Adrenal gland (tissue), 9 donors: ENCODE measurements at regions not wholly inside any gene's neighbourhood (a gene's known extent, or its start where the extent isn't known, plus 50 kb on each side); places are given as distances from the start of the nearest gene placed in this dataset.

Source experiments
- DNase-seq, 7 donors: peaks; one replicate each; pipeline ENCODE4 v3.0.0-alpha.2; 2019 to 2020
- H3K27ac ChIP-seq, 5 donors: fragments of 200-600 bp; sonication (generic) in 4 of 5; 1 replicate in 3 of 5; 2 replicates in 2 of 5; pipeline versions ENCODE4 v1.5.1 to v1.8.0; 2016 to 2020; ENCODE audit warnings: mild to moderate bottlenecking in 1 of 5
- H3K27me3 ChIP-seq: fragments of 200-600 bp; 2 replicates; pipeline ENCODE4 v1.8.0; 2021
- H3K36me3 ChIP-seq, 2 donors: fragments of 200-600 bp; replicated peaks in 1 of 2; 1 replicate in 1 of 2; 2 replicates in 1 of 2; pipeline versions ENCODE4 v1.5.1 to v1.8.0; 2018 to 2022
- H3K4me1 ChIP-seq, 2 donors: fragments of 200-600 bp; replicated peaks in 1 of 2; 1 replicate in 1 of 2; 2 replicates in 1 of 2; pipeline versions ENCODE4 v1.5.1 to v1.8.0; 2018 to 2021
- H3K4me3 ChIP-seq, 4 donors: fragments of 200-600 bp; sonication (generic) in 3 of 4; one replicate each; pipeline ENCODE4 v1.5.1; 2016 to 2018
- H3K9me3 ChIP-seq, 3 donors: fragments of 200-600 bp; sonication (generic) in 1 of 3; replicated peaks in 1 of 3; 1 replicate in 2 of 3; 2 replicates in 1 of 3; pipeline versions ENCODE4 v1.5.1 to v1.8.0; 2016 to 2021
- CTCF ChIP-seq, 6 experiments: fragments of 450-650 bp in 4 of 6; fragments of 200-600 bp in 2 of 6; sonication (generic) in 1 of 6; IDR thresholded peaks; 1 replicate in 5 of 6; 2 replicates in 1 of 6; pipeline versions ENCODE4 v1.5.1 to v1.8.0; 2016 to 2021; ENCODE audit warnings: antibody characterized with exemption in 6 of 6, mild to moderate bottlenecking in 2 of 6, moderate library complexity in 1 of 6
- POLR2A ChIP-seq, 2 donors: fragments of 450-650 bp; IDR thresholded peaks; one replicate each; pipeline ENCODE4 v1.6.1; 2017; ENCODE audit warnings: antibody characterized with exemption in 2 of 2, mild to moderate bottlenecking in 2 of 2, moderate library complexity in 1 of 2
- WGBS, 4 donors: extraction: QIAGEN DNeasy Blood & Tissue Kit in 2 of 4; methylation state at CpG; one replicate each; pipeline versions ENCODE4 v1.1.5 to v1.1.7; 2013 to 2017; 5-methylcytosine and 5-hydroxymethylcytosine counted together
- intact Hi-C, 2 donors: fragments of 100-400 bp; cut with DNase I; formaldehyde crosslinking; loops; one replicate each; pipeline versions ENCODE4 v1.14.1 to v1.15.0; 2022 to 2023
- donor health status: healthy with polysubstance abuse.
- donor health status: Bipolar disorder and iron deficiency.
- donor health status: DM: yes; HTN: yes; CAD: no.
- donor health status: DM: no; HTN: no; CAD: no.
- donor health status: DM: no; HTN: no; CAD: no.

GRCh38 chr13:86298725-86299124 is 499.5 kb upstream of the SLITRK6 start:
- 64 to 75% (median 66%) methylated on average over 3 of the region's 3 CpGs for WGBS, 4 donors
- intact Hi-C loops = no loop called here
- Histone ChIP-seq H3K4me1 (no peaks in the 10 kb centered on the region), H3K36me3 (no peaks in the 10 kb centered on the region), H3K27me3 (no peaks in the 10 kb centered on the region), H3K27ac (no peak overlapping the region), H3K4me3 (no peak overlapping the region), H3K9me3 (no peaks in the 10 kb centered on the region)
- no peak for DNase-seq
- TF ChIP-seq CTCF (IDR thresholded peaks at IDR 0.05) (no peak), POLR2A (IDR thresholded peaks at IDR 0.05) (no peak)

- no peaks in the 10 kb centered on the region for H3K9me3 ChIP-seq
- H3K4me1 ChIP-seq = no peaks in the 10 kb centered on the region
- no peaks in the 10 kb centered on the region for H3K36me3 ChIP-seq
- intact Hi-C loops = no loop called here
- H3K27ac ChIP-seq = no peak overlapping the region
- no peaks in the 10 kb centered on the region for H3K27me3 ChIP-seq
- TF ChIP-seq CTCF (IDR thresholded peaks at IDR 0.05) (no peak), POLR2A (IDR thresholded peaks at IDR 0.05) (no peak)
- no peak for DNase-seq
- no peak overlapping the region for H3K4me3 ChIP-seq
- WGBS, 4 donors = 67 to 73% (median 69%) methylated on average over 2 of the region's 2 CpGs
Measured at GRCh38 chr13:86299128-86299527, 499.9 kb upstream of the SLITRK6 start.

GRCh38 chr13:86309881-86310280 is 510.7 kb upstream of the SLITRK6 start:
- WGBS, 4 donors = 76 to 86% (median 84%) methylated on average over 1 of the region's 1 CpG
- no peak overlapping the region for H3K27ac ChIP-seq
- no peaks in the 10 kb centered on the region for H3K4me1 ChIP-seq
- no peak overlapping the region for H3K4me3 ChIP-seq
- intact Hi-C loops = no loop called here
- no peaks in the 10 kb centered on the region for H3K36me3 ChIP-seq
- TF ChIP-seq CTCF (IDR thresholded peaks at IDR 0.05) (no peak), POLR2A (IDR thresholded peaks at IDR 0.05) (no peak)
- no peaks in the 10 kb centered on the region for H3K9me3 ChIP-seq
- H3K27me3 ChIP-seq = no peaks in the 10 kb centered on the region
- no peak for DNase-seq

GRCh38 chr13:86313421-86313820 is 514.2 kb upstream of the SLITRK6 start:
- Histone ChIP-seq H3K27ac (no peak overlapping the region), H3K36me3 (no peaks in the 10 kb centered on the region), H3K4me3 (no peak overlapping the region), H3K4me1 (no peaks in the 10 kb centered on the region), H3K27me3 (no peaks in the 10 kb centered on the region), H3K9me3 (no peaks in the 10 kb centered on the region)
- DNase-seq = no peak
- TF ChIP-seq CTCF (IDR thresholded peaks at IDR 0.05) (no peak), POLR2A (IDR thresholded peaks at IDR 0.05) (no peak)
- WGBS, 4 donors = 86 to 96% (median 89%) methylated on average over 1 of the region's 1 CpG
- intact Hi-C loops = no loop called here
